ENCODE measurements at regions not wholly inside any gene's neighbourhood (a gene's known extent, or its start where the extent isn't known, plus 50 kb on each side); places are given as distances from the start of the nearest gene placed in this dataset.
A peak's percentile ranks its signal among the peaks of the same experiment; 100 is the strongest.
"Not testable (repeated sequence)": the region's sequence is repeated elsewhere in the genome, so short reads cannot be mapped to it uniquely, and the experiment has no call there.

- TF ChIP-seq CTCF (IDR thresholded peaks at IDR 0.05; ENCODE audit: low read depth, low read length, missing control alignments) = no peak
- H3K4me3 ChIP-seq (ENCODE audit: low read depth, low read length) = no peak overlapping the region
- DNase-seq (ENCODE audit: low read depth) = no peak
- in situ Hi-C loops (cut with HindIII; ENCODE audit: low sequenced_read_pairs) = no loop called here
Measured at GRCh38 chr6:82795940-82796339, 269.7 kb downstream of the UBE3D start.

GRCh38 chr6:82801083-82801482 is 264.6 kb downstream of the UBE3D start:
- in situ Hi-C loops (cut with HindIII; ENCODE audit: low sequenced_read_pairs) = no loop called here
- no peak for TF ChIP-seq CTCF (IDR thresholded peaks at IDR 0.05; ENCODE audit: low read depth, low read length, missing control alignments)
- H3K4me3 ChIP-seq (ENCODE audit: low read depth, low read length) = no peak overlapping the region
- no peak for DNase-seq (ENCODE audit: low read depth)

DNA sequence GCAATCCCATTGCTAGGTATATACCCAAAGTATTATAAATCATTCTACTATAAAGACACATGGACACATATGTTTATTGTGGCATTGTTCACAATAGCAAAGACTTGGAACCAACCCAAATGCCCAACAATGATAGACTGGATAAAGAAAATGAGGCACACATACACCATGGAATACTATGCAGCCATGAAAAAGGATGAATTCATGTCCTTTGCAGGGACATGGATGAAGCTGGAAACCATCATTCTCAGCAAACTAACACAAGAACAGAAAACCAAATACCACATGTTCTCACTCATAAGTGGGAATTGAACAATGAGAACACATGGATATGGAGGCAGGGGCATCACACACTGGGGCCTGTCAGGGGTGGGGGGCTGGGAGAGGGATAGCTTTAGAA is 249.4 kb downstream of the UBE3D start:
- in situ Hi-C loops (cut with HindIII; ENCODE audit: low sequenced_read_pairs); DNase-seq (ENCODE audit: low read depth); H3K4me3 ChIP-seq (ENCODE audit: low read depth, low read length): not testable (repeated sequence)

- H3K4me3 ChIP-seq (ENCODE audit: low read depth, low read length) = no peak overlapping the region
- in situ Hi-C loops (cut with HindIII; ENCODE audit: low sequenced_read_pairs) = no loop called here
- peak; percentile 32 for DNase-seq (ENCODE audit: low read depth)
- no peak for TF ChIP-seq CTCF (IDR thresholded peaks at IDR 0.05; ENCODE audit: low read depth, low read length, missing control alignments)
Measured at GRCh38 chr6:82818727-82819126, 246.9 kb downstream of the UBE3D start.

GRCh38 chr6:82823361-82823760 is 242.3 kb downstream of the UBE3D start:
- in situ Hi-C loops (cut with HindIII; ENCODE audit: low sequenced_read_pairs) = no loop called here
- H3K4me3 ChIP-seq (ENCODE audit: low read depth, low read length) = no peak overlapping the region
- DNase-seq (ENCODE audit: low read depth) = no peak
- no peak for TF ChIP-seq CTCF (IDR thresholded peaks at IDR 0.05; ENCODE audit: low read depth, low read length, missing control alignments)

DNA sequence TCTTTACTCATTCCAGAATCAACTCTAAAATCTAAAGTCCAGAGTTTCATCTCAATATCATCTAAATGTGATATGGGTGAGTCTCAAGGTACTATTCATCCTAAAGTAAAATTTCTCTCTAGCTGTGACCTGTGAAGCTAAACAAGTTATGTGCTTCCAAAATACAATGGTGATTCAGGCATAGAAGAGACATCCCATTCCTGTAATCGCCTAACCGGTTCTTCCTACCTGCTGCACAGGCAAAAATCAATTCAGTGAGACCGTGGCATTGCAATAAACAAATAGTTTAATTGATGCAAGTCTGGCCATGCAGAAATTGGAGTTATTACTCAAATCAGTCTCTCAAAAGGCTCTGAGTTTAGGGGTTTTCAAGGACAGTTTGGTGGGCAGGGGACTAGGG is 232.8 kb downstream of the UBE3D start:
- H3K4me3 ChIP-seq (ENCODE audit: low read depth, low read length) = no peak overlapping the region
- no peak for DNase-seq (ENCODE audit: low read depth)
- in situ Hi-C loops (cut with HindIII; ENCODE audit: low sequenced_read_pairs) = no loop called here
- no peak for TF ChIP-seq CTCF (IDR thresholded peaks at IDR 0.05; ENCODE audit: low read depth, low read length, missing control alignments)

DNA sequence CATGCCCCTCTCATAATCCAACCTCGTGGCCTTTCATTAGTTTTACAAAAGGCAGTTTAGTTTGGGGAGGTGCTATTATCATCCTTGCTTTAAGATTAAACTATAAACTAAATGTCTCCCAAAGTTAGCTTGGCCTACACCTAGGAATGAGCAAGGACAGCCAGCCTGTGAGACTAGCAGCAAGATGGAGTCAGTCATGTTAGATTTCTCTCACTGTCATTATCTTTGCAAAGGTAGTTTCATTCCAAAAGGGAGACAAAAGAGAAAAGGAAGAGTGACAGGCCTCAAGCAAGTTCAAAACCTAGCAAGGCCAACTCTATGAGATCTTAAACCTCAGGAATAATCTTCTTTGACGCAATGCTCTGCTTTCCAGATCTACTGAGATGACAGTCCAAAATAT is 232.2 kb downstream of the UBE3D start:
- DNase-seq (ENCODE audit: low read depth) = no peak
- in situ Hi-C loops (cut with HindIII; ENCODE audit: low sequenced_read_pairs) = no loop called here
- no peak for TF ChIP-seq CTCF (IDR thresholded peaks at IDR 0.05; ENCODE audit: low read depth, low read length, missing control alignments)

More for the DNA sequence above, 232.2 kb downstream of the UBE3D start:
- no peak overlapping the region for H3K4me3 ChIP-seq (ENCODE audit: low read depth, low read length)

Measured in astrocyte of the cerebellum (primary cell).